Ascending aorta (tissue), 2 donors: ENCODE measurements at regions not wholly inside any gene's neighbourhood (a gene's known extent, or its start where the extent isn't known, plus 50 kb on each side); places are given as distances from the start of the nearest gene placed in this dataset.
"Not testable (repeated sequence)": the region's sequence is repeated elsewhere in the genome, so short reads cannot be mapped to it uniquely, and the experiment has no call there.

Experiments
- DNase-seq, 2 donors: peaks; one replicate each; pipeline ENCODE4 v3.0.0-alpha.2; 2019; ENCODE audit warnings: low spot score in 2 of 2
- H3K27ac ChIP-seq, 2 donors: fragments of 200-600 bp; sonication (generic); one replicate each; pipeline ENCODE4 v1.5.1; 2016 to 2017; ENCODE audit warnings: mild to moderate bottlenecking in 1 of 2
- H3K27me3 ChIP-seq: fragments of 200-600 bp; sonication (generic); one replicate; pipeline ENCODE4 v1.5.1; 2017
- H3K36me3 ChIP-seq, 2 donors: fragments of 200-600 bp; sonication (generic); one replicate each; pipeline ENCODE4 v1.5.1; 2016
- H3K4me1 ChIP-seq, 2 donors: fragments of 200-600 bp; sonication (generic); one replicate each; pipeline ENCODE4 v1.5.1; 2016 to 2017; ENCODE audit warnings: mild to moderate bottlenecking in 1 of 2
- H3K4me3 ChIP-seq, 2 donors: fragments of 200-600 bp; sonication (generic); one replicate each; pipeline ENCODE4 v1.5.1; 2016 to 2017; ENCODE audit warnings: mild to moderate bottlenecking in 1 of 2
- H3K9me3 ChIP-seq, 2 donors: fragments of 200-600 bp; sonication (generic); one replicate each; pipeline ENCODE4 v1.5.1; 2016
- CTCF ChIP-seq, 3 experiments: fragments of 200-600 bp in 2 of 3; fragments of 450-650 bp in 1 of 3; sonication (generic) in 2 of 3; IDR thresholded peaks; one replicate each; pipeline ENCODE4 v1.5.1; 2016 to 2019; ENCODE audit warnings: antibody characterized with exemption in 3 of 3, mild to moderate bottlenecking in 1 of 3, moderate library complexity in 1 of 3
- intact Hi-C: fragments of 100-400 bp; cut with DNase I; formaldehyde crosslinking; loops from one replicate; pipeline ENCODE4 v1.15.1; 2023

- Histone ChIP-seq H3K36me3 (no peaks in the 10 kb centered on the region), H3K9me3 (no peaks in the 10 kb centered on the region), H3K27me3 (no peaks in the 10 kb centered on the region), H3K4me1 (peaks cover 37 to 53% of the 10 kb centered on the region in 2 donors), H3K4me3 (no peak overlapping the region), H3K27ac (peak overlapping the region; percentile 75 to 87)
- TF ChIP-seq CTCF (IDR thresholded peaks at IDR 0.05), result no peak
- no peak for DNase-seq
- intact Hi-C loops, result no loop called here
Measured at GRCh38 chr16:85201574-85201973, 89.3 kb upstream of the CIBAR2 start.

GRCh38 chr16:85202051-85202601, 89.9 kb upstream of the CIBAR2 start:
- TF ChIP-seq CTCF (IDR thresholded peaks at IDR 0.05), result no peak
- H3K4me3 ChIP-seq, result no peak overlapping the region
- no peaks in the 10 kb centered on the region for H3K27me3 ChIP-seq
- intact Hi-C loops, result no loop called here
- DNase-seq, result no peak
- no peaks in the 10 kb centered on the region for H3K9me3 ChIP-seq
- peak overlapping the region; percentile 75 to 87 for H3K27ac ChIP-seq
- no peaks in the 10 kb centered on the region for H3K36me3 ChIP-seq
- H3K4me1 ChIP-seq, result peaks cover 35 to 53% of the 10 kb centered on the region in 2 donors

- Histone ChIP-seq H3K27me3 (no peaks in the 10 kb centered on the region), H3K9me3 (no peaks in the 10 kb centered on the region), H3K36me3 (no peaks in the 10 kb centered on the region), H3K27ac (peak overlapping the region; percentile 75 to 87), H3K4me3 (no peak overlapping the region), H3K4me1 (peaks cover 36 to 52% of the 10 kb centered on the region in 2 donors)
- DNase-seq, result peak in 1 of 2 donors; percentile 90
- intact Hi-C loops, result no loop called here
- TF ChIP-seq CTCF (IDR thresholded peaks at IDR 0.05), result no peak
Measured at GRCh38 chr16:85202631-85203461, 90.6 kb upstream of the CIBAR2 start.

- peaks cover 36 to 52% of the 10 kb centered on the region in 2 donors for H3K4me1 ChIP-seq
- no peaks in the 10 kb centered on the region for H3K27me3 ChIP-seq
- DNase-seq, result no peak
- no peaks in the 10 kb centered on the region for H3K9me3 ChIP-seq
- H3K27ac ChIP-seq, result peak overlapping the region; percentile 75 to 87
- no peak for TF ChIP-seq CTCF (IDR thresholded peaks at IDR 0.05)
- intact Hi-C loops, result no loop called here
- H3K36me3 ChIP-seq, result no peaks in the 10 kb centered on the region
- no peak overlapping the region for H3K4me3 ChIP-seq
Measured at GRCh38 chr16:85203462-85203813, 91.2 kb upstream of the CIBAR2 start.

GRCh38 chr16:85204242-85205010, 92.2 kb upstream of the CIBAR2 start:
- intact Hi-C loops, result loop anchor here (5.0 kb wide), 1 partner anchor 32 kb away; no protein-coding TSS in a partner anchor
- no peaks in the 10 kb centered on the region for H3K36me3 ChIP-seq
- no peaks in the 10 kb centered on the region for H3K27me3 ChIP-seq
- no peak for TF ChIP-seq CTCF (IDR thresholded peaks at IDR 0.05)
- H3K4me1 ChIP-seq, result peaks cover 36 to 52% of the 10 kb centered on the region in 2 donors
- H3K27ac ChIP-seq, result peak overlapping the region; percentile 45 to 87
- no peak for DNase-seq
- no peak overlapping the region for H3K4me3 ChIP-seq
- H3K9me3 ChIP-seq, result no peaks in the 10 kb centered on the region

GRCh38 chr16:85205257-85205656, 93.0 kb upstream of the CIBAR2 start:
- H3K27me3 ChIP-seq, H3K4me3 ChIP-seq, H3K27ac ChIP-seq, H3K9me3 ChIP-seq, H3K36me3 ChIP-seq, DNase-seq: not testable (repeated sequence)
- intact Hi-C loops, result loop anchor here (5.0 kb wide), 1 partner anchor 33 kb away; no protein-coding TSS in a partner anchor
- peaks cover 36 to 57% of the 10 kb centered on the region in 2 donors for H3K4me1 ChIP-seq
